ENCODE measurements at regions not wholly inside any gene's neighbourhood (a gene's known extent, or its start where the extent isn't known, plus 50 kb on each side); places are given as distances from the start of the nearest gene placed in this dataset.

DNA sequence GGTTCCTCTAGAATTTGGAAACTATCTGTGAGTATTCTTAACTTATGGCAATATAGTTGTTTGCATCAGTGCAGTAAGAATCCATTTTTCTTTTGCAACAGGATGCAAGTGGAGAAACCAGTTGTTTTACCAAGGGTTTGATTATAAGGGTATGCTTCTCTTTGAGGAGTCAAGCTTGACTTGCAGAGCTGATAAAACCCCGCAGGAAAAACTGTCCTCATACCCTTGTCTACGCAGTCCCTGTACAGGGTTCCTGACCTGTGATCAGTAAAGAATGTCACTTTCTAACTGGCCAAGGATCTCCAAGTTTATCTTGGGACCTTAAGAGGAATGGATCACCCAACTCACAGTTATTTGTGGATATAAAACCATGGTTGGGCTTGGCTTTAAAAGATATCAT is 161.1 kb upstream of the OLIG3 start:
- Histone ChIP-seq H3K27ac (ENCODE audit: low read depth, low read length) (no peak overlapping the region), H3K79me2 (ENCODE audit: control insufficient read depth in 1 of 2, insufficient read depth in 2 of 2, low read length in 2 of 2) (no peaks in the 10 kb centered on the region), H2BK15ac (ENCODE audit: low read length) (no peak overlapping the region), H3K9ac (replicated peaks in 1 of 4; ENCODE audit: extremely low read depth in 1 of 4, low read depth in 3 of 4, low read length in 3 of 4) (no peak overlapping the region), H3K27me3 (replicated peaks in 1 of 4; ENCODE audit: control insufficient read depth in 3 of 4, extremely low read depth in 1 of 4, insufficient read depth in 3 of 4, low read length in 3 of 4) (peaks cover 0 to 1% (median 0%) of the 10 kb centered on the region in 4 experiments; a peak in 1 of 7 replicates), H4K20me1 (replicated peaks in 1 of 2; ENCODE audit: control insufficient read depth in 1 of 2, insufficient read depth in 2 of 2, low read length in 2 of 2) (no peaks in the 10 kb centered on the region), H2AFZ (ENCODE audit: low read length) (no peak overlapping the region), H3K36me3 (ENCODE audit: control insufficient read depth in 2 of 4, insufficient read depth in 4 of 4, low read length in 3 of 4) (peaks cover 0 to 2% (median 0%) of the 10 kb centered on the region in 4 experiments; a peak in 1 of 8 replicates), H3K79me1 (ENCODE audit: low read depth, low read length) (no peaks in the 10 kb centered on the region), H4K5ac (ENCODE audit: insufficient read length, low read depth, low read length) (no peak overlapping the region), H4K8ac (ENCODE audit: extremely low read depth, insufficient read depth, low read length) (no peak overlapping the region), H2BK12ac (ENCODE audit: low read depth, low read length) (no peak overlapping the region), H3K18ac (ENCODE audit: extremely low read depth, low read length) (no peak overlapping the region), H2AK5ac (ENCODE audit: low read depth, low read length) (no peak overlapping the region), H2BK20ac (ENCODE audit: low read length) (no peak overlapping the region), H3K4ac (replicated peaks; ENCODE audit: insufficient read length, low read depth, low read length) (no peak overlapping the region), H3K4me1 (replicated peaks in 1 of 4; ENCODE audit: control insufficient read depth in 3 of 4, insufficient read depth in 4 of 4, low read length in 3 of 4) (no peaks in the 10 kb centered on the region), H3K4me2 (ENCODE audit: insufficient read depth in 1 of 2, low read depth in 2 of 2, low read length in 2 of 2) (no peak overlapping the region), H3K4me3 (ENCODE audit: extremely low read depth in 1 of 4, insufficient read depth in 2 of 4, low read depth in 3 of 4, low read length in 4 of 4) (no peak overlapping the region), H3K56ac (replicated peaks; ENCODE audit: insufficient read length, low read depth, low read length) (no peak overlapping the region), H3K14ac (ENCODE audit: insufficient read length) (no peak overlapping the region), H2BK5ac (ENCODE audit: low read depth, low read length) (no peak overlapping the region), H3K9me3 (ENCODE audit: insufficient read depth in 2 of 2, low read depth in 1 of 2, low read length in 1 of 2) (peaks cover 35 to 36% of the 10 kb centered on the region in 2 experiments), H3K23ac (ENCODE audit: insufficient read length) (no peak overlapping the region), H4K91ac (replicated peaks; ENCODE audit: insufficient read length, low read length) (no peak overlapping the region), H2BK120ac (replicated peaks; ENCODE audit: low read depth, low read length) (no peak overlapping the region), H3K23me2 (ENCODE audit: low read depth, low read length) (no peaks in the 10 kb centered on the region)
- DNase-seq (ENCODE audit: low read depth in 1 of 2, low spot score in 2 of 2) (no peak), FAIRE-seq (no peak)
- ChIA-PET POLR2A (ENCODE audit: partially characterized antibody) (no interaction called here), CTCF (ENCODE audit: partially characterized antibody) (no interaction called here)
- 100% methylated on average over 2 of the region's 2 CpGs; no CpG with 5 or more reads in 1 of the 2 experiments for WGBS, 2 experiments (ENCODE audit: extremely low coverage in 1 of 2, insufficient coverage in 1 of 2, insufficient read length in 1 of 2, insufficient replicate concordance in 2 of 2, low coverage in 1 of 2, low lambda C conversion rate in 2 of 2, missing lambda C conversion rate in 1 of 2)
- TF ChIP-seq, protein P1, sequence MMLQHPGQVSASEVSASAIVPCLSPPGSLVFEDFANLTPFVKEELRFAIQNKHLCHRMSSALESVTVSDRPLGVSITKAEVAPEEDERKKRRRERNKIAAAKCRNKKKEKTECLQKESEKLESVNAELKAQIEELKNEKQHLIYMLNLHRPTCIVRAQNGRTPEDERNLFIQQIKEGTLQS (IDR thresholded peaks at IDR 0.05; ENCODE audit: insufficient read depth, low read depth, low read length) = no peak
- no peak for TF ChIP-seq TBP (IDR thresholded peaks at IDR 0.05; ENCODE audit: low read depth, low read length)
- TF ChIP-seq ATF2 (IDR thresholded peaks at IDR 0.05; ENCODE audit: low read length) = no peak
- TF ChIP-seq SP1 (IDR thresholded peaks at IDR 0.05; ENCODE audit: low read depth, low read length) = no peak
- no peak for TF ChIP-seq SP4 (IDR thresholded peaks at IDR 0.05; ENCODE audit: low read length)
- no peak for TF ChIP-seq KDM1A (IDR thresholded peaks at IDR 0.05; ENCODE audit: borderline replicate concordance, low read length)
- no peak for TF ChIP-seq TCF12 (IDR thresholded peaks at IDR 0.05; ENCODE audit: low read depth, low read length)
- no peak for TF ChIP-seq SUZ12 (IDR thresholded peaks at IDR 0.05; ENCODE audit: low read length)
- TF ChIP-seq, protein P2, sequence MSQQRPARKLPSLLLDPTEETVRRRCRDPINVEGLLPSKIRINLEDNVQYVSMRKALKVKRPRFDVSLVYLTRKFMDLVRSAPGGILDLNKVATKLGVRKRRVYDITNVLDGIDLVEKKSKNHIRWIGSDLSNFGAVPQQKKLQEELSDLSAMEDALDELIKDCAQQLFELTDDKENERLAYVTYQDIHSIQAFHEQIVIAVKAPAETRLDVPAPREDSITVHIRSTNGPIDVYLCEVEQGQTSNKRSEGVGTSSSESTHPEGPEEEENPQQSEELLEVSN (IDR thresholded peaks at IDR 0.05) = no peak
- no peak for TF ChIP-seq BRCA1 (IDR thresholded peaks at IDR 0.05; ENCODE audit: low read depth, low read length)
- no peak for TF ChIP-seq CTBP2 (IDR thresholded peaks at IDR 0.05; ENCODE audit: borderline replicate concordance, insufficient read depth, insufficient read length, low read length)
- TF ChIP-seq SP2 (IDR thresholded peaks at IDR 0.05; ENCODE audit: low read length) = no peak
- TF ChIP-seq CEBPB (IDR thresholded peaks at IDR 0.05; ENCODE audit: low read depth, low read length) = no peak

Measured in H1 (cell line).